IPS DF 6.9 (cell line): ENCODE measurements at regions not wholly inside any gene's neighbourhood (a gene's known extent, or its start where the extent isn't known, plus 50 kb on each side); places are given as distances from the start of the nearest gene placed in this dataset.
"Not testable (repeated sequence)": the region's sequence is repeated elsewhere in the genome, so short reads cannot be mapped to it uniquely, and the experiment has no call there.

Source experiments
- DNase-seq: peaks from one replicate; pipeline ENCODE4 v3.0.0-alpha.2; 2013; ENCODE audit warnings: low read depth, low spot score
- H3K27ac ChIP-seq: one replicate; pipeline ENCODE4 v1.5.1; 2013; ENCODE audit warnings: low read length, control low read depth
- H3K27me3 ChIP-seq: 2 replicates; pipeline ENCODE4 v1.6.1; 2013; ENCODE audit warnings: mild to moderate bottlenecking, low read length; ENCODE audit not compliant: control insufficient read depth, insufficient read depth
- H3K36me3 ChIP-seq: 2 replicates; pipeline ENCODE4 v1.6.1; 2013; ENCODE audit warnings: low read length; ENCODE audit not compliant: control insufficient read depth, insufficient read depth
- H3K4me1 ChIP-seq: 2 replicates; pipeline ENCODE4 v1.6.1; 2013; ENCODE audit warnings: low read length; ENCODE audit not compliant: control insufficient read depth, insufficient read depth
- H3K4me3 ChIP-seq: 2 replicates; pipeline ENCODE4 v1.5.1; 2013; ENCODE audit warnings: mild to moderate bottlenecking, low read length
- H3K9me3 ChIP-seq: 2 replicates; pipeline ENCODE4 v1.6.1; 2013; ENCODE audit warnings: low read length, inconsistent platforms; ENCODE audit not compliant: control insufficient read depth, insufficient read depth
- WGBS: extraction: QIAGEN DNeasy Blood & Tissue Kit; methylation state at CpG from one replicate; pipeline ENCODE4 v1.1.7; 2013; ENCODE audit warnings: mixed read lengths, missing lambda C conversion rate; ENCODE audit not compliant: insufficient read length, insufficient coverage; 5-methylcytosine and 5-hydroxymethylcytosine counted together

DNA sequence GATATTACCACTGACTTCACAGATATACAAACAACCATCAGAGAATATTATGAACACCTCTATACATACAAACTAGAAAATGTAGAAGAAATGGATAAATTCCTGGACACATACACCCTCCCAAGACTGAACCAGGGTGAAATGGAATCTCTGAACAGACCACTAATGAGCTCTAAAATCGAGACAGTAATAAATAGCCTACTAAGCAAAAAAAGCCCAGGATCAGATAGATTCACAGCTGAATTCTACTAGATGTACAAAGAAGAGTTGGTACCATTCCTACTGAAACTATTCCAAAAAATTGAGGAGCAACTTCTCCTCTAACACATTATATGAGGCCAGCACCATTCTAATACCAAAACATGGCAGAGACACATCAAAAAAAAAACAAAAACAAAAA is 837.7 kb downstream of the FSCB start:
- no peak overlapping the region for H3K4me3 ChIP-seq
- DNase-seq = no peak
- WGBS = no CpG with 5 or more reads among the region's 1 CpG

DNA sequence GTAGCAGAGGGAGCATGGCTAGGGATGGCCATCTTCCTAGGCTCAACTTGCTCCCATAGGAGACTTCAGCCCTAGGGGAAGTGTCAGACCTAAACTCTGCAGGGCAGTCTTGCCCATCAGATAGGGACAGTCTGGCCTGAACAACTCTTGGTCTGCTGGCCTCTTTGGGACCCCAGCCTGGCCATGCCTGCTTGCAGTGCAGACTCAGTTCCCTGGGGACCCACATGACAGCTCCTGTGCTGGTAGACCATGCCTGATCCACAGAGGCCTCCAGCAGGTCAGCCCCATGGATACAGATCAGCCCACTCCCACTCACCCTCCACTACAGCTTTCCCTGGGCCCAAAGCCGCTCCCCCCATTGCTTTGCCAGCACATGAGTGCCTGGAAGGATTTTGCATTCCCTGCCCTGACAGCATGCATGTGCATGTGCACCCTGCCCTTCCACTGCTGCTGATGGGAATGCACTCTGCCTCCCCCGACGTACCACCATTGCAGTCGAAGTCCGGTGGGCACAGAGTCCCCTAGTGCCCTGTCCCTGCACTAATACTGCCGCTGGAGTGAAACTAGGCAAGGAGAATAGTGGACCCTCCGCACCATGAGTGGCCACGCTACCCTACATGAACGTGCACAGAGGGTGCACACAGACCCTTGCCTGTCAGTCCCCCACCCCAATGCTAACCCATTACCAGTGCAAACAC is 841.4 kb downstream of the FSCB start:
- no peaks in the 10 kb centered on the region for H3K27me3 ChIP-seq
- H3K27ac ChIP-seq = no peak overlapping the region
- H3K36me3 ChIP-seq = no peaks in the 10 kb centered on the region
- H3K9me3 ChIP-seq = no peaks in the 10 kb centered on the region
- H3K4me1 ChIP-seq = no peaks in the 10 kb centered on the region
- no peak overlapping the region for H3K4me3 ChIP-seq
- WGBS = no CpG with 5 or more reads among the region's 9 CpGs
- no peak for DNase-seq

More for the DNA sequence above, 837.7 kb downstream of the FSCB start:
- Histone ChIP-seq H3K36me3 (no peaks in the 10 kb centered on the region), H3K27ac (no peak overlapping the region), H3K4me1 (no peaks in the 10 kb centered on the region), H3K27me3 (no peaks in the 10 kb centered on the region), H3K9me3 (no peaks in the 10 kb centered on the region)

DNA sequence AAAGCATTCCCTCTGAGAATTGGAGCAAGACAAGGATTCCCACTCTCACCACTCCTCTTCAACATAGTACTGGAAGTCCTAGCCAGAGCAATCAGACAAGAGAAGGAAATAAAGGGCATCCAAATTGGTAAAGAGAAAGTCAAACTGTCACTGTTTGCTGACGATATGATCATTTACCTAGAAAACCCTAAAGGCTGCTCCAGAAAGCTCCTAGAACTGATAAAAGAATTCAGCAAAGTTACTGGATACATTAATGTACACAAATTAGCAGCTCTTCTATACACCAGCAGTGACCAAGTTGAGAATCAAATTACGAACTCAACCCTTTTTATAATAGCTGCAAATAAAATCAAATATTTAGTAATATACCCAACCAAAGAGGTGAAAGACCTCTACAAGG is 851.9 kb downstream of the FSCB start:
- WGBS = no CpG with 5 or more reads among the region's 2 CpGs
- H3K27ac ChIP-seq, H3K4me3 ChIP-seq: not testable (repeated sequence)

GRCh38 chr14:43651896-43652295 is 855.2 kb downstream of the FSCB start:
- no peaks in the 10 kb centered on the region for H3K9me3 ChIP-seq
- no peak for DNase-seq
- no peak overlapping the region for H3K27ac ChIP-seq
- WGBS = no CpG with 5 or more reads among the region's 1 CpG
- H3K36me3 ChIP-seq = no peaks in the 10 kb centered on the region
- H3K4me3 ChIP-seq = no peak overlapping the region
- H3K27me3 ChIP-seq = no peaks in the 10 kb centered on the region
- H3K4me1 ChIP-seq = no peaks in the 10 kb centered on the region

More for the DNA sequence above, 851.9 kb downstream of the FSCB start:
- not testable (repeated sequence) for H3K4me1 ChIP-seq, H3K9me3 ChIP-seq, H3K36me3 ChIP-seq, DNase-seq, H3K27me3 ChIP-seq

DNA sequence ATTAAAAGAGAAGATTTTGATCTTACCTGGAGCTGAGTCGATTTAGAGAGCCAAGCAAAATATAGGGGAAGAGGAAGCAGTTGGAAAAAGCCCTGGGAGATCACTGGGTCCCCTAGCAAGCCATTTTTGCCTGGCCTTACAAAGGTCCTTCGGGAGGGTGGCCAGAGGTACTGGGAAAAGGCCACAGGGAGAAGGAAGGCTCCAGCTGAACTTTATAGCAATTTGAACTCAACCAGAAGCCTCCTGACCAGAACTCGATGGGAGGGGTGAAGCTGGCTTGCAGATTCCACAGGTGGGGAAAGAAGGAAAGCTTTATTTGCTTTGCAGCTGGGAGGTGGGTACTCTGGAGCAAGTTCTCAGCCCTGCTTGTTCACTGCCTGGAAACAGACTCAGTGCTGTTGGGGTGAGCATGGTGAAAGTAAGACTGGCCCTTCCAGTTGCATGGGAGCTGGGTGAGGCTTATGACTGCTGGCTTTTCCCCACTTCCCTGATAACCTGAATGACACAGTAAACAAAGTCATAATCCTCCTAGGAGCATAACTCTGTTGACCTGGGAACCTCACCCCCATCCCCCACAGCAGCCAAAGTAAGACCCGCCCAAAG is 855.8 kb downstream of the FSCB start:
- Histone ChIP-seq H3K9me3 (no peaks in the 10 kb centered on the region), H3K27me3 (no peaks in the 10 kb centered on the region), H3K36me3 (no peaks in the 10 kb centered on the region), H3K27ac (no peak overlapping the region), H3K4me1 (no peaks in the 10 kb centered on the region), H3K4me3 (no peak overlapping the region)
- no CpG with 5 or more reads among the region's 4 CpGs for WGBS
- no peak for DNase-seq

- Histone ChIP-seq H3K27ac (no peak overlapping the region), H3K4me1 (no peaks in the 10 kb centered on the region), H3K36me3 (no peaks in the 10 kb centered on the region), H3K27me3 (no peaks in the 10 kb centered on the region), H3K9me3 (no peaks in the 10 kb centered on the region), H3K4me3 (no peak overlapping the region)
- DNase-seq = no peak
Observed at GRCh38 chr14:43649508-43649907, 857.6 kb downstream of the FSCB start.

DNA sequence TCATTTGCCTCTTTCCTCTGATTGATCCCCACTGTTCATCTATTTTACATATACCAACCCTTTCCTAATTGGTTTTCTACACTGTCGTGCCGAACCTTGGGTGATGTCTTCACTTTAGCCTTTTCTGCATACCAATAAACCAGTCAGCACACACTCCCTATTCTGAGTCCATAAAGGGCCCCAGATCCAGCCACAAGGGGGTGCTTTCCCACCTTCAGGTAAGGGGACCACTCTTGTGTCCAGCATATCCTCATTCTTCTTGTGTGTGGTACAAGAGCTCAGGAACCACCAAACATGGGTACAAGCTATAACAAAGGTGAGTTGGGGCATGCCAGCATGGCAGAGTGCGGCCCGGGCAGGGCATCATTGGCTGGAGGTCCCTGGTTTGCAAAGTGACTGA is 859.8 kb downstream of the FSCB start:
- Histone ChIP-seq H3K9me3 (no peaks in the 10 kb centered on the region), H3K4me1 (no peaks in the 10 kb centered on the region), H3K36me3 (no peaks in the 10 kb centered on the region), H3K27ac (no peak overlapping the region), H3K4me3 (no peak overlapping the region), H3K27me3 (no peaks in the 10 kb centered on the region)
- DNase-seq = no peak
- WGBS = no CpG with 5 or more reads among the region's 4 CpGs

- DNase-seq = no peak
Observed at GRCh38 chr14:43640718-43641267, 866.3 kb downstream of the FSCB start.

GRCh38 chr14:43625294-43625693 is 881.8 kb downstream of the FSCB start:
- Histone ChIP-seq H3K4me3 (no peak overlapping the region), H3K9me3 (no peaks in the 10 kb centered on the region), H3K36me3 (no peaks in the 10 kb centered on the region), H3K27ac (no peak overlapping the region), H3K27me3 (no peaks in the 10 kb centered on the region), H3K4me1 (no peaks in the 10 kb centered on the region)
- no peak for DNase-seq
- WGBS = no CpG with 5 or more reads among the region's 4 CpGs

More at GRCh38 chr14:43640718-43641267, 866.3 kb downstream of the FSCB start:
- H3K27me3 ChIP-seq = no peaks in the 10 kb centered on the region
- no peak overlapping the region for H3K4me3 ChIP-seq
- WGBS = no CpG with 5 or more reads among the region's 2 CpGs
- no peaks in the 10 kb centered on the region for H3K9me3 ChIP-seq
- no peaks in the 10 kb centered on the region for H3K4me1 ChIP-seq
- H3K36me3 ChIP-seq = no peaks in the 10 kb centered on the region
- no peak overlapping the region for H3K27ac ChIP-seq

DNA sequence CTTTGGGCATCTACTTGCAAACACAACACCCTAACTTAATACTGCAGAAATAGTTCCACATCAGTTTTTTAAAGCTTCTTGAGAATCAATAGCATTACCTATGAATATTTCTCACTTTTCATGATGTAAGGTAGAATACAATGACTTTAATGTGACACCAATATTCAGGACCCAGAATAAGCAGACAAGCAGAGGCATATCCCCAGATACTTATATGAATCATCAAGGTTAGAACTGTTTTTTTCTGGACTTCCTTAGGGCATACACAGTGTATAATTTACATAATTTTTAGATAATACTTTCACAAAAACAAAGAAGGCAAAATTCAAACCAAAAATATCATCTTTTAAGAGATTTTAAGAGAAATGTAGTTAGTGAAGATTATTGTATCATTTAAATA is 885.8 kb downstream of the FSCB start:
- Histone ChIP-seq H3K9me3 (no peaks in the 10 kb centered on the region), H3K27ac (no peak overlapping the region), H3K27me3 (no peaks in the 10 kb centered on the region), H3K4me3 (no peak overlapping the region), H3K36me3 (no peaks in the 10 kb centered on the region), H3K4me1 (no peaks in the 10 kb centered on the region)
- DNase-seq = no peak
